SHP77 treated with DMSO at 0.1 percent for 48 hours (cell line): ENCODE measurements at regions not wholly inside any gene's neighbourhood (a gene's known extent, or its start where the extent isn't known, plus 50 kb on each side); places are given as distances from the start of the nearest gene placed in this dataset.

ENCODE experiments used
- DNase-seq: peaks from one replicate; lab custom pipeline; 2025; lab: John Stamatoyannopoulos, UW

GRCh38 chr2:128401680-128402079, 83.0 kb upstream of the HS6ST1 start:
- no peak for DNase-seq

- no peak for DNase-seq
Measured at GRCh38 chr2:128402911-128403670, 84.4 kb upstream of the HS6ST1 start.

- no peak for DNase-seq
Measured at GRCh38 chr2:128403814-128404708, 85.4 kb upstream of the HS6ST1 start.

GRCh38 chr2:128404709-128405466, 86.2 kb upstream of the HS6ST1 start:
- no peak for DNase-seq

- DNase-seq, result no peak
Measured at GRCh38 chr2:128405467-128405900, 86.8 kb upstream of the HS6ST1 start.

GRCh38 chr2:128405981-128406613, 87.4 kb upstream of the HS6ST1 start:
- no peak for DNase-seq

DNA sequence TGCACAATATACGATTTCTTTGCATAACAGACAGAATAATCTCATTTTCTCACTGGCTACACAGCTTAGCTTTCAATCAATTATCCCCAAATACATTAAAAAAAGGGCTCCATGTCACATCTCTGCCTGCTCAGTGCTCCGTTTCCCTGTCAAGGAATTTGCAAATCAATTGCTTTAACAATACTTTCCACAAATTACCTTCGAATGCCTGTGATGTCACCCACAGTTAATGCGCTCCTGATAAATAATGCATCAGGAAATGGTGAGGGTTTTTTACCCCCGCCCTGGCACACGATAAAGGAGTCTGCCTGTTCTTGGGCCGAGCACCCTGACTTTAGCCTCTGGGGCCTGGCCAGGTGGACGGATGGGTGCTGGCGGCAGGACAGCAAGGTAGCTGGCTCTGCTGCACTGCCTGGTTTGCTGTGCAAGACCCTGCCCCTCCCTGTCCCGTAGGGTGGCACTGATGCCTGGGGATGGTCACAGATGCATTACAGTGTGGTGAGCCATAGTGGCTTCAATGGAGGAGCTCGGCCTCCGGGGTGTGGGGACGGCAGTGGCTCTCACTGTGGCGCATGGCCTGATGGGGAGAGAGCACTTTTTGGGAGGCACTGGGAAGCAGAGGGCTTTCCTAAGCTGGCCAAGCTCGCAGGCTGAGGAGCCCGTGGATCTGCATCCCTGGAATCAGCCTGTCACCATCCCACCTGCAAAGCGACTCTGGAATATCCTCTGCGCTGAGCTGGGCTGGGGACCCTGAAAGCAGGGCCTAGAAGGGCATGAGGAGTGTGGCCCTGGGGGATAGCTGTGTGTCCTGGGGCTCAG, 88.3 kb upstream of the HS6ST1 start:
- no peak for DNase-seq

DNA sequence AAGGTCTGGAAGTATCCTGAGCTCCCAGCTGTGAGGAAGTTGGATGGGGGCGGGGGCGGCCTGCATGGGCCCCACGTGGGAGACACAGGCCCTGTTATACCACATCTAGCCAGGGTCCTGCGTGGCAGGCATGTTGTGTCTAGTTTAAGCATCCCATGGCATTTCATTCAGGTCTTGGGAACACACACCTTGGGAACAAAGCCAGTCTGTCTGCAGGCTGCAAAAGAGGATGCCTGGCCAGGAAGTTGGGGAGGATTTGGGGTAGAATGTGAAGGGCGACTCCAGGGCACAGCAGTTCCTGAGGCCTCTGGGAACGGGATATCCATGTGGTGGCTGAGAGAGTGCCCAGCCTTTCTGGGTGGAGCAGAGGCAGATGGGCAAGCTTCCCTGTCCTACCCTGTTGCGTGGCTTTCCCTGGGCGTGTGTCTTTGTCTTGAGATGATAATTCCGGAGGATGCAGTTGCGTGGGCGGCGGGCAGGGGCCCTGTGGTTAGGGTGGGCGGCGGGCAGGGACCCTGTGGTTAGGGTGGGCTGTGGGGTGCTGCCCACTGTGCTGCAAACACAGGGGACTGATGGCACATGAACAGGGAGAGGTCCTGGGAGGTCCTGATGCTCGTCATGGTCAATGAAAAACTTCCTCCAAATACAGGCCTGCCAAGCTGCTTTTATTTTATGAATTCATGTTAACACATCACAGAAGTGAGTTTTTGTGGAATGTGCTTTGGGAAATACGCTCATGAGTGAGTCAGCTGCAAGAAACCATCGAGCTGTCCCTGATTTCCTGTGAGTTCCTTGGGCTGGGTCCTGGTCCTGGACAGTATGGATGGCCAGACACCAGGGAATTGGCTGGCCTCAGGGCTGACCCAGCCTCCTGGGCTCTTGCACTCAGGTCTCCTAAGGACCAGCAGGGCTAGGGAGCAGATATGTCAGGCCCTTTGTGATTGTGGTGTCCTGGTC, 90.0 kb upstream of the HS6ST1 start:
- no peak for DNase-seq

GRCh38 chr2:128409326-128410034, 90.8 kb upstream of the HS6ST1 start:
- no peak for DNase-seq

GRCh38 chr2:128410035-128410757, 91.5 kb upstream of the HS6ST1 start:
- no peak for DNase-seq

DNA sequence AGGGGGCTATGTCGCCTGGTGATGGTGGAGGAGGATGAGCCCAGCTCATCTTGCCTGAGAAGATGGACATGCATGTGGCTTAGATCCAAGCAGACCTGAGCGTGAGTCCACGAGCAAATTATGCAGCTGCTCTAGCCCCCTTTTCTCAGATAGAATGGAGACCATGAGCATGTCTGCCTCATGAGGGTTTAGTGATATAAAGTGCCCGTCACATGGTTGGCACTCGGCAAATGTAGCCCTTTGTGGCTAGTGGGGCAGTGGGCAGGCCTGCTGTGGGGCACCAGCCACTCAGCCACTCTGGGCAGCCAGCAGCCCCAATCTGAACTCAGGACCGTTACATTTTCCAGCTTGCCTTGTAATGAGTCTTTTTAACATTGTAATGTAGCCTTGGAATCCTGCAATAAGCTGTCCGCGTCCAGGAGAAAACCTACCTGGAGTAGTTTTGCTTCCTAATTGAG, 92.1 kb upstream of the HS6ST1 start:
- no peak for DNase-seq

GRCh38 chr2:128411431-128411830, 92.8 kb upstream of the HS6ST1 start:
- DNase-seq, result no peak

DNA sequence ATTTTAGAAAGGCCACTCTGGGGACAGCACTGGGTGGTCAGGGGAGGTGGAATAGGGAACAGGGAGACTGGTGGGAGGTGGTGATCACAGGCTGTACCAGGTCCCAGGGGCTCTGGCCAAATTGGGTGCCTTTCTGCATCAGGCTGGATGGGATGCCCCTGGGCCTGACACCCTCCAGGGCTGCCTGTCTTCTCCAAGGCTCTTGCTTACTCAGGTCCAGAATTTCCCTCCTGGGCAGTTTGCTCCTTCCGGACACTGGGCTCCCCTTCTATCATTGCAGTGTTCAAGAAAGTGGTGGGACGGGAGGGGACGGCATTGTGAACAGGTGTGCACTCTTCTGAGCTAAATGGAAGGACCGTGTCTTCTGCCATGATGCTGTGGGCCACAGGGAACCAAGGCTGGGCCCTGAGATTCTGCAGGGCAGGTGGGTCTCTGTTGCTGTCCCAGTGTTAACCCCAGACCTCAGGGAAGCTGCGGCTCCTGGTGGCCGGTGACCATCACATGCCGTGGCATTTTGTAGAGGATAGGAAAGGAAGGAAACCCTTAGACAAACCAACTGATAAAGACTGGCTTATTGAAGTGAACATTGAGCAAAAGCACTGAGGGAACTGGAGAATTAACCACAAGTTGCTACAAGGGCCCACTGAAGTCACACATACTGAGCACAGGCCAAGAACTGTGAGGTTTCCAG, 93.7 kb upstream of the HS6ST1 start:
- no peak for DNase-seq

DNA sequence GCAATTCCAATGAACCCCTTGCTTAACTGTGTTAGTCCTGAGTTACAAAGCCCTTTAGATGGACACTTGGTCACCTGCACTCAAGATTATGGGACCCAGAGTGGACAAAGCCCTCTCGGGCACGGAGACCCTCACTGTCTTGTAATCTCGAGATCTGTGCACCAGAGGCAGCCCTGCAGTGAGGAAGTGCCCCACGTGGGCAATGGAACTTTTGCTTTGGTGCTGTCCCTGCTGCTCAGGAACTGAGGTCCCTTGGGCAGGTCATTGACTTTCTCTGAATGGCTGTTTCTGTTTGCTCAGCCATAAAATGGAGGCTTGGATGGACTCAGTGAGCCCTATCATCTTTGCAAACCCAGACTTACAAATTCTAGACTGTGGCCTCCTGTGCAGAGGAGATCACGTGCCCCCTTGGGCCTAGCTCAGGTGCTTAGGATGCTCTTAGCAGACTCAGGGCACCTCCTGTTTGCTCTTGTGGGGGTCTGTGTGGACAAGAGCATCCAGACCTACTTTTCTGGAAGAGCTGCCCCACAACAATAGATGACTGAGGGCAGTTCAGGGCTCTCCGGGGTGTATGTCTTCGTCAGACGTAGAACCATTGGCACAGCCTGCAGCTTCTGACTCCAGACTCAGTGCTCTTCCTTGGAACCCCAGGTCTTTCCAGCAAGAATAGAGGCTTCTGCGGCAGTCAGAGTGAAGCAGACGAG, 94.5 kb upstream of the HS6ST1 start:
- DNase-seq, result no peak

- DNase-seq, result no peak
Measured at GRCh38 chr2:128413718-128414341, 95.2 kb upstream of the HS6ST1 start.

GRCh38 chr2:128414351-128414750, 95.7 kb upstream of the HS6ST1 start:
- DNase-seq, result no peak
